CD4-positive, alpha-beta T cell treated with Interleukin-21 for 1 hour (primary cell): ENCODE measurements at regions not wholly inside any gene's neighbourhood (a gene's known extent, or its start where the extent isn't known, plus 50 kb on each side); places are given as distances from the start of the nearest gene placed in this dataset.
A peak's percentile ranks its signal among the peaks of the same experiment; 100 is the strongest.
"Not testable (repeated sequence)": the region's sequence is repeated elsewhere in the genome, so short reads cannot be mapped to it uniquely, and the experiment has no call there.

Experiments used
- DNase-seq: peaks from one replicate; pipeline ENCODE4 v3.0.0-alpha.2; 2020

DNA sequence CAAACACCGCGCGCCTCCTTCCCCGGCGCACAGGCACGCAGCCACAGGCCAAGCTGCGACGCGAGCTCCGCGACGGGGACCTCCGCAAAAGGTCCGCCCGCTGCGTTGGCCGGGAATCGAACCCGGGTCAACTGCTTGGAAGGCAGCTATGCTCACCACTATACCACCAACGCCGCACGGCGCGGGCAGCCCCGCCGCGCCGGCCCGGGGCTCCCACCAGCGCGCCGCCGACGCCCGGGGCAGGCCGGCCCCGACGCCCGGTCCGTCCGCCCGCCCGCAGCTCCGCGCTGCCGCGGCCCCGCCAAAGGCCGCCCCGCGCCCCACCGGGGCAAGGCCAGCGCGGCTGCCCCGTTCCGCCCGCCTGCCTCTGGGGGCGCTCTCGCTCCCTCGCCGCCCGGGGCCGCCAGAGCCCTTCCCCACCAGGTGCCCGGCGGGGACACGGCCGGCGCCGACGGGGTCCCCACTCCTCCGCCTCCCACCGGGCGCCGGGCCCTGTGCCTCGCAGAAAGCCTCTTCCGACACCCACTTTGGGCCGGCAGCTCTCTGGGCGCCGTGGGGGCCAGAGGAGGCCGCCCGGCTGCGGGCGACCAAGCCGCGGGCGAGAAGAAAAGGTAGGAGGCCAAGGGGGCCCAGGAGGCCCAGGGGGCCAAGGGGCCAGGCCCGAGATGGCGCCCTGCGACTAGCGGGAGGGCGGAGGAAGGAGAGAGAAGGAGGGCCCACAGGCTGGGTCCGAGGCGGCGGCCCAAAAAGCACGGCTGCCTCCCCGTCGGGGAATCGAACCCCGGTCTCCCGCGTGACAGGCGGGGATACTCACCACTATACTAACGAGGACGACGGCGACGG is 50.2 kb upstream of the FCGR2A start:
- not testable (repeated sequence) for DNase-seq

GRCh38 chr1:161453950-161454864 is 51.0 kb upstream of the FCGR2A start:
- DNase-seq: not testable (repeated sequence)

DNA sequence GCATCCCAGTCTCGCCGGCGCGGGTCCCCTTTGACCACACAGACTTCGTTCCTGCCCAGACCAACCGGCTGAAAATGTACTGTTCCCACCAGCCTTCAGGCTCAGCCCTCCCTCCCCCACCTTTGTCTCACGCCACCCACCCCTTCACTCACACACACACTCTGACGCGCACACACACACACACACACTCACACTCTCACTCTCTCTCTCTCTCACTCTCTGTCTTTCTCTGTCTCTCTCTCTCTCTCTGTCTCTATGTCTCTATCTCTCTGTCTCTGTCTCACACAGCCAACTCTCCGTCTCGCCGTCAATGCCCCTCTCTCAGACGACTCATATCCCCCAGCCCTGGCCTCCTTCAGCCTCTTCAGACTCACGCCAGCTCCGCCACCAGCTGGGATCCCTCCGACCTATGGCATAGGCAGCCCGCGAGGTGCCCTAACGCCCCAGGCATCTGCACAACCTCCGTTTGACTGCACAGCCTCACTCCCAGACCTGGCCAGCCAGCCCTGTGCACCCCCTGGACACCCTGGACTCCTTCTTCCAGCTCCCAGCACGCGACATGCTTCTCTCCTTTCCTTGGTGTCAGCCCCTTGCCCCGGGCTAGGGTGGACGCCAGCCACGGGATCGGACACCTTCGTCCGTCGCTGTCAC is 53.4 kb upstream of the FCGR2A start:
- DNase-seq: not testable (repeated sequence)

GRCh38 chr1:161447760-161448332 is 57.4 kb upstream of the FCGR2A start:
- not testable (repeated sequence) for DNase-seq

GRCh38 chr1:161447040-161447759 is 58.1 kb upstream of the FCGR2A start:
- DNase-seq: not testable (repeated sequence)

GRCh38 chr1:161444725-161445124 is 60.5 kb upstream of the FCGR2A start:
- DNase-seq: not testable (repeated sequence)

DNA sequence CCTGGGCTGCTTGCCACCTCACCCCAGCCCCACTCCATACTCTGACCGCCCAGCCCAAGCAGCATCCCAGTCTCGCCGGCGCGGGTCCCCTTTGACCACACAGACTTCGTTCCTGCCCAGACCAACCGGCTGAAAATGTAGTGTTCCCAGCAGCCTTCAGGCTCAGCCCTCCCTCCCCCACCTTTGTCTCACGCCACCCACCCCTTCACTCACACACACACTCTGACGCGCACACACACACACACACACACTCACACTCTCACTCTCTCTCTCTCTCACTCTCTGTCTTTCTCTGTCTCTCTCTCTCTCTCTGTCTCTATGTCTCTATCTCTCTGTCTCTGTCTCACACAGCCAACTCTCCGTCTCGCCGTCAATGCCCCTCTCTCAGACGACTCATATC is 61.0 kb upstream of the FCGR2A start:
- DNase-seq: not testable (repeated sequence)

- DNase-seq: peak; percentile 54
Measured at GRCh38 chr1:161440312-161440894, 64.9 kb upstream of the FCGR2A start.

DNA sequence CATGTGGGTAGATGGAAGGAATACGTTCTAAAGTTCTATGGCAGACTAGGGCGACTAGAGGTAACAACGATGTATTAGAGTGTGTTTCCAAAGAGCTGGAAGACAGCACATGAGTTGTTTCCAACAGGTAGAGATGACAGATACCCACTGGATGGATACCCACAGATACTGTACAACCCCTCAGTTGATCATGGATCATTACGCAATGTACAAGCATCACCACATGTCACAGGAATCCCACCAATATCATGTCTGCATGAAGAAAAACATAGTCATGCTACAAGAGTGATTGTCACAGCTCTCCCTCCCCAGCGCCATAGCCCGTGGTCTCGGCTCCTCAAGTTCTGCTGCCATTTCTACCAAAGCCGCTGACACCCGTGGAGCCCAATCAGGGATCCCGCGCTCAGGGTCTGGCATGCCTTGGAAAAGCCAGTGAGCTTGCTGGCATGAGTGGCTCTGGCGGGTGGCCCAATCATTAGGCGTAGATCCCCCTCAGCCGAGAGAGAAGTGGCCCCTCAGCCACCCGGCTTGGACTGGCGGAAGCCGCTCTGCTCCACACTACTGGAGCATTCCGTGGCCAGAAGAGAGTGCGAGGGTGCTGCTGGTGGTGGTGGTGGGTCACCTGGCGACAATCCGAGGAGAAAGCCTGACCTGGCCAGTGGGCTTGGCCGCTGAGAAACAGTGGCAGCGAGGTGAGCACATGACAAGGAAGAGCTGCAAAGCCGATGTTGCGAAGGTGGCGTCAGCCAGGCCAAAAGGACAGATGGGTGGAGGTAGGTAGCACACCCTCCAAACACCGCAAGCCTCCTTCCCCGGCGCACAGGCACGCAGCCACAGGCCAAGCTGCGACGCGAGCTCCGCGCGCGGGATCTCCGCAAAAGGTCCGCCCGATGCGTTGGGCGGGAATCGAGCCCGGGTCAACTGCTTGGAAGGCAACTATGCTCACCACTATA is 65.7 kb upstream of the FCGR2A start:
- peak; percentile 4 for DNase-seq

DNA sequence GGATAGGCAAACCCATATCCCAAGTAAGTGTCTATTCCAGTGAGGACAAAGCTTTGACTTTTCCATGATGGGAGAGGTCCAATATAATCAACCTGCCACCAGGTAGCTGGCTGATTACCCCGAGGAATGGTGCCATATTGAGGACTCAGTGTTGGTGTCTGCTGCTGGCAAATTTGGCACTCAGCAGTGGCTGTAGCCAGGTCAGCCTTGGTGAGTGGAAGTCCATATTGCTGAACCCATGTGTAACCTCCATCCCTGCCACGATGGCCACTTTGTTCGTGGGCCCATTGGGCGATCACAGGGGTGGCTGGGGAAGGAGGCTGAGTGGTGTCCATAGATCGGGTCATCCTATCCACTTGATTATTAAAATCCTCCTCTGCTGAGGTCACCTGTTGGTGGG is 65.5 kb upstream of the CFAP126 start:
- DNase-seq: not testable (repeated sequence)

DNA sequence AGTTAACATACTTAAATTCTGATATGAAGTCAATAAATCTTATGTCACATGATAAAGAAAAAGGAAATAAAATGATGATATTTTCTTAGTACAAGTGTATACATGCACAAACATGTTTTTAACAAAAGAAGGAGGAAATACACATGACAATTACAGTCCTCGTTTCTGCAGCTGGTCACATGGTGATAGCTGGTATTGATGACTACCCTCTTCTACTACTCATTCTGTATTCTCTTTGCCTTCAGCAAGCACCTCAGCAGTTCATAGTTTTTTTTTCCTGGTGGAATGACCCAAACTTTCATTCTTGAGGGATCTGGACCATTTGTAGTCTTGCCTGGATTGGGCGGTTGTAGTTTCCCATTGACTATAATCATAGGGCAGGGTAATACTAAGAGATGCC is 64.4 kb upstream of the CFAP126 start:
- DNase-seq: no peak

DNA sequence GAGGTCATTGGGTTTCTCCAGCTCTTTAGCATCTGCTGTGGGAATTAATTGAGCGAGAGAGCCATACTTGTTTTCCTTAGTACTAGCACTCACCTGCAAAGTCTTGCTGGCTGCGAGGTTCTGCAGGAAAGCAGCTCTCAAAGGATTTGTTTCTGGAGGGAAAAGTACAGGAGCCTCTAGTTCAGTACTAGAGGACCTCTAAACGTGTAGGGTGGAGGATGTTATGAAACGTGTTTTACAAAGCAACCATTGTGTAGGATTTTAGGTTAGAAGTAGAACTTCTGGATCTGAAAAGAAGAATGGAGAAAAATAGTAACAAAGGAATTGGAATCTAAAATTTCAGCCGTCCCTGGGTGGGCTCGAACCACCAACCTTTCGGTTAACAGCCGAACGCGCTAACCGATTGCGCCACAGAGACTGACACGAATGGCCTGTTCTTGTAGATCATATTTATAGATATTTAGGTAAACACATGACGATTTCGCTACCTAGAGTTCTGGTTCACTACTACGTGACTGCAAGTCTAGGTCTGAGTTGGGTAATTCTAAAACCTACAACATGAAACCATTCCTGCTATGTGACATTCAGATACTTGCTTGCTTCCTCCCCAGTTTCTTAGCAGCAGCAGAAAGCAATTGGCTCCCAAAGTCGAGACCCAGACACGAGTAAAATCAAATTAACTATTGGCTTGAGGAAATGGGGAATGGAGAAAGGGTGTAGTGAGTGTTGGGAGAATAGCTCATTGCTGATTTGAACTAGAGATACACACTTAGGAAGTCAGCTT is 60.2 kb upstream of the CFAP126 start:
- DNase-seq: peak; percentile 40

DNA sequence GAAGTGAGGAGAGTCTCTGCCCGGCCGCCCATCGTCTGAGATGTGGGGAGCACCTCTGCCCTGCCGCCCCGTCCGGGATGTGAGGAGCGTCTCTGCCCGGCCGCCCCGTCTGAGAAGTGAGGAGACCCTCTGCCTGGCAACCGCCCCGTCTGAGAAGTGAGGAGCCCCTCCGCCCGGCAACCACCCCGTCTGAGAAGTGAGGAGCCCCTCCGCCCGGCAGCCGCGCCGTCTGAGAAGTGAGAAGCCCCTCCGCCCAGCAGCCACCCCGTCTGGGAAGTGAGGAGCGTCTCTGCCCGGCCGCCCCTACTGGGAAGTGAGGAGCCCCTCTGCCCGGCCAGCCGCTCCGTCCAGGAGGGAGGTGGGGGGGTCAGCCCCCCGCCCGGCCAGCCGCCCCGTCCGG is 55.2 kb upstream of the CFAP126 start:
- not testable (repeated sequence) for DNase-seq

DNA sequence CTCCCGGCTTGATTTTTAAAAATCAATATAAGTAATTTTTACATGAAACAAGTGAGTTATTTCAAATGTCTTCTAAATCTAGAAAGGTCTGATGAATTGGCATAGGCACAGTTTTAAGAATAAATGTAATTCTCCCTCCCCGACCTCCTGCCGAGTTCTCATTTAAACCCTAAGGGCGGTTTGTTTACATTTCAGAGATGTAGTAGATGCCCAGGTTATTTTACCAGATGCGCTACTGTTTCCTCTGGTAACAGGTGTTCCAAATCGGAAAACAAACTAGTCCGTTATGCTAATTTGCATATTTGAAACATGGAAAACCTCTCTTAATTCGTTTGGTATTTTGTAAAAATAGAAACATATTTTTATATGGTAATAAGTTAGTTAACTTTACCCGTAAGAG is 53.8 kb upstream of the CFAP126 start:
- no peak for DNase-seq

GRCh38 chr1:161420763-161421455 is 53.2 kb upstream of the CFAP126 start:
- no peak for DNase-seq

DNA sequence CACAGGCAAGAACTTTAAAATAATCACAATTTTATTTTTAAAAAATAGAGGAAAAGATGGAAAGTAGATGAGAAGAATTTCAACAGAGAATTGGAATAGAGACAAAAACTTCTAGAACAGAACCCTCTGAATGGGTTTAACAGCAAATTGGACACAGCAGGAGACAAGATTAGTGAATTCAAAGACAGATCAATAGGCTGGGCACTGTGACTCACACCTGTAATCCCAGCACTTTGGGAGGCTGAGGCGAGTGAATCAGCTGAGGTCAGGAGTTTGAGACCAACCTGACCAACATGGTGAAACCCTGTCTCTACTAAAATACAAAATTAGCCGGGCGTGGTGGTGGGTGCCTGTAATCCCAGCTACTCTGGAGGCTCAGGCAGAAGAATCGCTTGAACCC is 49.9 kb upstream of the CFAP126 start:
- not testable (repeated sequence) for DNase-seq
